GM18868 (cell line): ENCODE measurements at regions not wholly inside any gene's neighbourhood (a gene's known extent, or its start where the extent isn't known, plus 50 kb on each side); places are given as distances from the start of the nearest gene placed in this dataset.

Experiments
- ATAC-seq: cut with Tn5 transposase; IDR thresholded peaks from one replicate; pipeline ENCODE4 v1.9.1; 2021; ENCODE audit warnings: mild to moderate bottlenecking, moderate library complexity; ENCODE audit not compliant: unreplicated experiment

DNA sequence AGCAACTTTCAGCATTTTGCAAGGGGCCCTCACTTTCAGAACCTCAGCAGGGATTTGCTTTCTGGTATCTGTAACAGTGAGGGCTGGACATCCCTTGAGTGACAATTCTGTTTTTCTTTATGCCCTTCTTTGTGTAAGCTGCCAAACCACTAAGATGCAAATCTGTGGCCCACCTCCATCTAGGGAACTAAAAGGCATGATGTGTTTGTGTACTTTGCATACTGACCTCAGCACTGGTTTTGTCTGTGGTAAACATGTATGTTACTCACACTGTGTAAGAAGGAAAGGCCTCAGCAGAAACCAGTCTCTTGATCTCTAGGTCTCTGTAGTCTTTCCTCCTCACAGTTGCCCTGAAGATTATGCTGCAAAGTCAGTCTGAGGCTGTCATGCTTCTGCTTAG lies 396.6 kb upstream of the DYNLRB2 start:
- peak; percentile 80 for ATAC-seq

DNA sequence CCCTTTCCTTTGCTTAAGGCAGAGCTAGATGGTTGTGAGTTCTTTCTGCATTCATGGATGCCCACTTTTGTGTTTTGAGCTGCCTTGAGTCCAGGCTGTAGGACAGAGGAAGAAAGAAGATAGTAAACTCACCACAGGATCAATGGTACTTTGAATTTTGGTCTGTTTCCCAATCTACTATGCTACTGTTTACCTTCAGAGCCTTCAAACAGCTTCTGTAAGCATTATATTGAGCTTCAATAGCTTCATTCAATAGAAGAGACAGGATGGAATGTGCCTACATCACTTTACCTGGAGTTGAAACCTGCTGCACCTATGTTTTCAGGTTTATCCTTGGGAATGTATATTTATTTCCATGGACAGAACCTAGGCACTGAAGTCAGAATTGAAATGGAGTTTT lies 397.9 kb upstream of the DYNLRB2 start:
- ATAC-seq: no peak

DNA sequence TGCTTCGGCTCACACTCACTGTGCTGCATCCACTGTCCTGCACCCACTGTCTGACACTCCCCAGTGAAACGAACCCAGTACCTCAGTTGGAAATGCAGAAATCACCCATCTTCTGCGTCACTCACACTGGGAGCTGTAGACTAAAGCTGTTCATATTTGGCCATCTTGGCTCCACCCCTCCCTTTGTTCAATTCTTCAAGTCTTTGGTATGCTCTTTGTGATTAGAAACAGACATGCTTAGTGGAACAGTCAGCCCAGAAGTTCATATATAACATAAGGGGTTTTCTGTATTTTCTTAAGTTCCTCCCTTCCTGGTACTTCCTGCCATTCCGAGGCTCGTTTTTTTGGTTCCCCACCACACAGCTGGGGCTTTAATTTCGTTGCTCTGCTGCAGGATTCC lies 398.5 kb upstream of the DYNLRB2 start:
- ATAC-seq: no peak

DNA sequence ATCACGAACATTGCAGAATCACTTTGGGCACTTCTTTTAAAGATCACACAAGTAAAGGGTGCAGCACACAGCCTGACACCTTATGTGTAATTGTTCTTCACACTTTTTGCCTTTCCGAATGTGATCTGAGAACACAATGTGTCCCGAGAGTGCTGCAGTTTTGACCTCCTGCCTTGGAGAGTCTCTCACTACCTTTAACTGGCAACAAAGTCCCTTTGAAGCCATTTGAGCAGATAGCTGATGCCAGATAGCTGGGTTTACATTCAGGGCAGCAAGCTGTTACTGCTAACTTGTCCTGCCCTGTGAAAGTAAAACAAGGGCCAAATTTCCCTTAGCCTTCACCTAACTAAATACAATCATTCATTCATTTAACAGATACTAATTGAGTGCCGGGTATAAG lies 411.0 kb upstream of the DYNLRB2 start:
- no peak for ATAC-seq

DNA sequence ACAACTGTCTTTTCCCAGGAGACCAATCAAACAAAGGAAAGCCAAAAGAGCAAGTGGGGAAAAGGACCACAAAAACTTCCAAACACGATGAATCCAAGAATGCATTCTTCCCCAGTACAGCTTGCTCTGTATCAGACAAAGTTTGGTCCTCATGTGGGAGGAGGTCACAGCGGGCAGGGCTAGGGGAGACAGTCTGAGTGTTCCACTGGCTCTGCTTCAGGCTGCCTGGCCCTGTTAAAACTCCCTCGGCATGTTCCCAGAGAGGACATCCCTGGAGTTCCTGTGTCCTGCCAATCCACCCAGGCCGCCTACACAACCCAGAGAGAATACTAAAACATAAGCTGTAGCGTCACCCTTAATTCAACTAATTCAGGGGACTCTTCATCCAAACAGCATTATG lies 415.1 kb upstream of the DYNLRB2 start:
- ATAC-seq: no peak

DNA sequence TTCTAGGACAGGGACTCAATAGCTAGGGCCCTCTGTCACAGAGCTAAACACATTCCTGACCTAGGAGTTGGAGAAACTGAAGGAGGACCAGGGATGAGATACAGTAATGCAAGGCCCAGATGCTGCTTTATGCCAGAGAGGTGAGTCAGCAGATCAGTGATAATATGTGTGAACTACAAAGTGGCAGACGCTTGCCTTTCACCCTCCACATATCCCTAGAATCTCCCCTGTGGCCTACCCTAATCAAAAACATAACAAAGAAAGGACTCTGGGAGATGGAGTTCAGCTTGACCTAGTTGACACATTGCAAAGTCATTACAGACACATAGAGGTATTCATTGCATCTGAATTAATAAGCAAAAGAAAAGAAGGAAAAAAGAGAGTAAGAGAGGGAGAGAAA lies 417.6 kb upstream of the DYNLRB2 start:
- no peak for ATAC-seq

DNA sequence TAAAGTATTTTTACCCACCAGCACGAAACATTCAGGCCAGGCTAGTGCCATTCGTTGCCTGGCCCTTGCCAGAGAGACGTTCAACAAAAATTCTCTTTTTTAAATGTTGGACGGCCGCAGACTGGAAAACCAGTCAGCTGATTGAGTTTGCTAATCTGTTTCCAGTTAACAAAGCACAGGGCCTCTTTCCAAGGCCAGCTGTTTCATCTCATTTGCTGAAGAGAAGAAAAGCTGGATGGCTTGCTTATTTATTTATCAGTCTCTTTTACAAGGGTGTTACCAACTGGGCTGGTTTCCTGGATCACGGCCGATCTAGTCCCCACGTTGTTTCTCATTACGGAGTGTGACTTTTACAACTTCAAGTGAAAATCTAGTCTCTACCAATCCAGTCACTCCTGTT lies 418.7 kb upstream of the DYNLRB2 start:
- no peak for ATAC-seq

DNA sequence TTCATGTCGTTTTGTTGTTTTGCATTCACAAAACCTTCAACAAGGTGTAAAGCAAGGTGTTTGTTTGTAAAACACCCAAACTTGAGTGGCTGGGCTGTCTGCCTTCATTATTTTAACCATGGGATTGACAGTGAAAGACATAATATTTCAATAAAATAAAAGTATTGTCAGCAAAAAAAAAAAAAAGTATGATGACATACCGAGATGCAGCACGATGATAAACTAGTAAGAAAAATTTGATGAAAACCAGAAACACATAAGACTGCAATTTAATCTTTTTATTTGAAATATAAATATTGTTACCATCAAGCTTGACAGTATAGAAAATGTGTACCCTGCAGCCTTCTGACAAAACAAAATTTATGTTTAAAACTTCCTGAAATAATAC lies 419.3 kb upstream of the DYNLRB2 start:
- ATAC-seq: no peak

DNA sequence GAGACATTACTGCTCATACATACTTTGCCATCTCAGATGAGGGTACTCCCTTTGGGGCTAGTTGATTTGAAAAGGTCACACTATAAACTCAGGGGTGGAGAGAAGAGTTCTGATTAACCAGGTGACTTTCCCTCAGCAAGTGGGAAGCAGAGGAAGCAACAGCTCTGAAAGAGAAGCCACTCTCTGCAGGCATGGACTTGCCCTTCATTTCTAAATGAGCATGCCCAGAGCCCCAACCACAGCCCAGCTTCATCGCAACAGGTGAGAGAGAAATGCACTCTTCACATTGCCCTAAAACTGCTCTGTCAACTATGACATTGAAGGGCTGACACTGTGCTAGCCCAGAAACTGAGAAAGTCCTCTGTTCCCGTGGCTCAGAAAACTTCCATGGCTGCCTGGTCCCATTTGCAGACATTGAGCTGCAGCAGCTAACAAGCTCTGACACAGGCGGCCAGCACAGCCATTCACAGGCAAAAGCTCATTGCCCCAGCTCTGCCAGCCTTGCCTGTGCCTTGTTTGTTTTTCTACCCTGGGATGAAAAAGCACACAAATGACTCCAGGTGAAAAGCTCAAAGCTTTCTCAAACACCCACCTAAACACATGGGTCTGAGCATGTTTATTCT lies 419.8 kb upstream of the DYNLRB2 start:
- no peak for ATAC-seq

DNA sequence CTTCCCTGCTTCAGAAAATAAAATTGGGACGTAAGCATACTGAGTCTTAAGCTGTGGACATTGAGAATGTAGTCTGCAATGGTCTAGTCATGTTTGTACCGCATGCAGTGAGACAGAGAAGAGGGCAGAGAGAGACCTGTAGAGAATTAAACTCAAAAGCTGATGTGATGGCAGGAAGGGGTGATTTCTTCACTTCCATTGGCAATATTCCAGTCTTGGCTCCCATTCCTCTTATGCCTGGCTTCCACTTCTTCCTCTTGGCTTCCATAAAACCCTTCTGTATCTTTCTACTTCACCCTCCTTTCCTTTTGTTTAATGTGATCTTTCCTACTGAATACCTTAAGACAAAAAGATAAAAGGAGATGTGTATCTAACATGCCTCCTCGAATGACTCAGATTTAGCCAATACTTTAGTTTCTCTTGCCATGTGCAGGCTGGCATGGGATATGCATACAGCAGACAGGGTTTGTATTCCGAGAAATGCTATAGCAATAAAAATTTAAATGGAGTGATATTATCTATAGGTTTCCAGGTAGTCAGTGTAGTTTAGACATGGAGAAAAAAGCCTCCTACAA lies 423.1 kb upstream of the DYNLRB2 start:
- no peak for ATAC-seq

DNA sequence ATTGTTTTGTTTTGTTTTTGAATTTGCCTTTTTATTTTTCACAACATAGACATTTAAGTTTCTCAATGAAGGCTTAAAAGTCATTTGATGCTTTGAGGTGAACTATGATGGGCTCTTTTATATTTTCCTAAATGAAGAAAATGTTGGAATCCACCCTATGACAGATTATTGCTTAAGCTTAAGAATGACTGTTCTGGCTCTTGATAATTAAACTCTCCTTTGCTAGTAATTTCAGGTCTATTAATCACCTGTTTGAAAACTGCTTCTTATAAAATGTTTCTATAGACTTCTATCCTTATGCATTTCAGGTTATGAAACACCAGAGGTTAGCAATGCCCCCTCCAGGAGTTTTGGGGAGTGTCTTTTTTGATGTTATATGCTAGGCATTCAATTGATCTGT lies 424.1 kb upstream of the DYNLRB2 start:
- no peak for ATAC-seq

DNA sequence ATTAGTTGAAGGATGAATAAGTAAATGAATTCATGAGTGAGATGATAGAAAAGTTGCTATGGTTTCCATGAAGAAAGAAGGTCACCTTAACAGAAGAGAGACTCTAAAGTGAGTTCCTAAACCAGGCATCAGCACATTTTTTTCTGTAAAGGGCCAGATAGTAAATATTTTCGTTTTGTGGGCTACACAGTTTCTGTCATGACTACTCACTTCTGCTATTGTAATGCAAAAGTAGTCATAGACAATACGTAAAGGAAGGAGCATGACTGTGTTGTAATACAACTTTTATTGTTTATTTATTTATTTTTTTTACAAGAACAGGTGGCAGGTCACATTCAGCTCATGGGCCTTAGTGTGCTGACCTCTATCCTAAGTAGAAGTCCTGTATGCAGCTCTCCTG lies 426.1 kb upstream of the DYNLRB2 start:
- ATAC-seq: no peak

DNA sequence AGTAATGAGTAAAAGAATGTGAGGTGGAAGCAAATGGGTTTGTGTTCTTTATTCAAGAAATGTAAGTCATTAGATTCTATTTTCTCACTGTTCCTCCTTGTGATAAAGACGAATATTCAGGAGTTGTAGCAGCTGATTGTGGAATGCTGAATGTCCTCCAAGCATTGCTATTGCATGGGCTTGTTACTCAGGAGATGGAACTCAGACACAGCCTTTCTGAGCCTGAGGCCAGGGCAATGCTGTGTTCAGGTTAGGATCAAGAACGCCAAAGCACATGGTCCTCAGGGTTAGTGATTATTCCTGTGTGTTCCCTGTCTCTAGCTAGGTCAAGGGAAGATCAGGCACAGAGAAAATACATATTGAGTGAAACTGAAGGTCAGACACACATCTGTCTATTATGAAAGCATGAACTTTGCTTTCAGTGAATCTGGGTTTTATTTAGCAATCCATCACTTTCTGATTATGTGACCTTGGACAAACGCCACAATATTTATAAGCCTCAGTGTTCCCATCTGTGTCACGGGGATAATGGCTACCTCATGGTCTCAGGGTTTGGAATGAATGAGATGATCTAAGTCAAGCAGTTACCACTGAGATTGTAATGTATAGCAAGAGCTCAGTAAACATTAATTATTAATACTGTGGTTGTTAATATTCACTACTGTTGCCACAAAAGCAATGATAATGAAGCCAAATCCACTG lies 426.8 kb upstream of the DYNLRB2 start:
- ATAC-seq: no peak

DNA sequence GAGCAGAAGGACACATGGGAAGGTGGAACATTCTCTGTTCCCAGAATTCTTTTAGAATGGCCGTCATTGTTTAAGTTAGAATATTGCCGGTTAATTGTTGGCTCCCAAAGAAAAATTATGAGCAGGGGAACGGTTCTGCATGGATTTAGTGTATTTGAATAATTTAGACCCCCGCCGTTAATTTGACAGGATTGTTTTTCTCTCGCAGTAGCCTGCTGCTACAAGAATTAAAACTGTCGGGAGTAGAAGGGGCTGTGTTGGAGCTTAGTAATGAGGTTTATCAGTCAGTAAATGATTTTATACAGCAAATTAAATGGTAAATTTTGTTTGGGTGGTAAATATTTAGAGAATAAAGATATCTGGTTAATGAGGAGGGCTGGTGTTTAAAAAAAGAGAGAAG lies 431.2 kb upstream of the DYNLRB2 start:
- ATAC-seq: no peak

DNA sequence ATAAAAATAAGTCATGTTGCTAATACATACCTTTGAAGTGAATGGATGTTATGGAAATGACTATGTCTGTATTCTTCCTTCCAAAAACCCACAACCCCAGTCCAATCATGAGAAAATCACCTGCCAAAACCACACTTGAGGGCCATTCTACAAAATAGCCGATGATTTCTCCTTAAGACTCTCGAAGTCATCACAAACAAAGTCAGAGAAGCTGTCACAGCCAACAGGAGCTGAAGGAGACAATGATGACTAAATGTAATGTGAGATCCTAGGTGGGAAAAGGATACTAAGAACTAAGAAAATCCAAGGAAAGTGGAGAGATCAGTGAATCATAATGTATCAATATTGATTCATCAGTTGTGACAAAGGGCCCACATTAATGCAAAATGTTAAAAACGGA lies 432.9 kb upstream of the DYNLRB2 start:
- no peak for ATAC-seq

DNA sequence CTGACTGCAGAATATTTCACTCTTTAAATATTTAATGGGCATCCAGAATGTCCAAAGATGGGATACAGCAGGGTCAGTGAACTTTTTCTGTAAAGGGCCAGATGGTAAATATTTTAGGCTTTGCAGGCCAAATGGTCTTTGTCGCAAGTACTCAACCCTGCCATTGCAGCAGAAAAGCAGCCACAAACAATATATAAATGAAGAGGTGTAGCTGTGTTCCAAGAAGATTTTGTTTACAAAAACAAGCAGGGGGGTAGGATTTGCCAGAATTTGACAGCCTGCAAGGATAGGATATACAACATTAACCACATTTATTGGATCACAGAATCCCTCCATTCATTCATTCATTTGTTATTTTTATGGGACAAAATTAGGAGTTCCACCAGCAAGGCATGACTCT lies 435.0 kb upstream of the DYNLRB2 start:
- ATAC-seq: no peak

DNA sequence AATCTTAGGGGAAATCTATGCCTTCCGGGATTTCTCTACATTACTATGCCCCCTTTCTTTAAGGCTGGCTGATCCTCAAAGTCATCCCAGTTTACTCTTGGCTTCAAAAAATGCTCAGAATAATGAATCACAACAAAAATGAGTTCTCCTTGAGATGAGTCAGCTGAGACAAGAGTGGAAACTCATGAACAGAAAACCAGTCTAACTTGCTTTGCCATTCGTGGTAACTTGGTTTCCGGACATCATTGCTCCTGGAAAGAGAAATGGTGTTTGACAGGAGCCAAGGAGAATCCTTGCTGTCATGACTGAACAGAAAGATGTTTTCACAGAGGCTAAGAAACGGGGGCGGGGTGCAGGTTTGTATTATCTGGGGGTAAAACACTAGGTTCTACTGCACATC lies 435.6 kb upstream of the DYNLRB2 start:
- ATAC-seq: no peak

DNA sequence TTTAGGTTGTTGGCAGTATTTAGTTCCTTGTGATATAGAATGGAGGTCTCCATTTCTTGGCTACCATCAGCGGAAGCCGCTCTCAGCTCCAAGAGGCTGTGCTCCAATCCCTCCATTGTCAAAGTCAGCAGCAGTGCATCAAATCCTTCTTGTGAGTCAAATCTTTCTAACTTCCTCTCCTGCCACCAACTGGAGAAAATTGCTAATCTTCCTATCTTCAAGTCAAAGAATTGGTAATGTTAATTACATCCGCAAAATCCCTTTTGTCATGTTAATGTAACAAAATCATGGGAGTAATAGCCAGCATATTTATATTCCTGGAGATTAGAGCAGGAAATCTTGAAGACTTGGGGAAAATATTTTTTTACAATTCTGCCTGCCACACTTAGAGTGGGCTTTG lies 436.4 kb upstream of the DYNLRB2 start:
- no peak for ATAC-seq

DNA sequence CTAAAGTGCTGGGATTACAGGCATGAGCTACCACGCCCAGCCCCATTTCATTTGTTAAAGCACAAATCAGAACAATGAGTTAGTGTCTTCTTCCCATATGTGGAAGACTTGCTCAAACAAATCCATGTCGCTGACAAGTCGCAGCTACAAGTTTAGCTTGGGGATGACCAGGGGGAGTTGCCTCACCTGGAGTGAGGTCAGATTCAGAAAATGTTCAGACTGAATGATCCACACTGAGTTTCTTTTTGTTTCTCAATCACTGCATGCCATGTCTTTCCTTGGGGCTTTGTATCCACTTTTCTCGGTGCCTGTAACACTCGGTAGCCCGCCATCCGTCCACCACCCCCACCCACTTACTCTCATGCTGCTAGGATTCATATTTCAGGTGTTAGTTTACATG lies 437.3 kb upstream of the DYNLRB2 start:
- no peak for ATAC-seq

DNA sequence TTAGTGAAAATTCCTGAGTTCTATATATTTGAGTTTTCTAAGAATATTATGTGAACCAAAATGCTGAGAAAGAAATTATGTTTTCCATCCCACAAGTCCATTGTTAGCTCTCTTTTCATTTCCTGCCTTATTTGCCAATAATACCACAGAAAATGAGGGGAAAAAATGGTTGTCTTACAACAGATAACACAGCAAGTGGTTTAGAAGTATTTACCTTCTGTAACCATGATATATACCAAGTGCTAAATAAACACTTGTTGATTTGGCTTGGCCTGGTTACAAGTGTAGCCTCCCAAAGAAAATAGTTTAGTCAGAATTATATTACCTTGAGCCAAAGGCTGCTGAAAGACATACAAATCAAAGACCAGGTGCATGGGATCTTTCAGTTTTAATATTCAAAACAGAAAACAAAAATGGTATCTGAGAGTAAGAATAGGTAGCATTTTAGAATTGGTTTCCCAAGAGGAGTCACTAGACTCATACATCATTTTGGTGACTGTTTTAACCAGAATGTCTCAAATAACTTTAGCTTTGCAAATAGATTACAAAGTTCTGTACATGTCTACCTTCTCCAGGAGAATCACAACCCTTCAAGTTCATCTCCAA lies 439.8 kb upstream of the DYNLRB2 start:
- ATAC-seq: no peak

DNA sequence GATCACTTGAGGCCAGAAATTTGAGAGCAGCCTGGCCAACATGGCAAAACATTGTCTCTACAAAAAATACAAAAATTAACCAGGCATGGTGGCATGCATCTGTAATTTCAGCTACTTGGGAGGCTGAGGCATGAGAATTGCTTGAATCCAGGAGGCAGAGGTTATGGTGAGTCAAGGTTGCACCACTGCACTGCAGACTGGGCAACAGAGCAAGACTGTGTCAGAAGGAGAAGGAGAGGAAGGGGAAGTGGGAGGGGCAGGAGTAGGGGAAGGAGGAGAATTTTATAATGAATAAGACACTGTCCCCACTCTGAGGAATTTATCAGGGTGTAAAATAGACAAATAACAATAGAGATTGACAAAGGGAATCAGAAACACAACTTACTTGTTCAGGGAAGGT lies 440.6 kb upstream of the DYNLRB2 start:
- ATAC-seq: no peak

DNA sequence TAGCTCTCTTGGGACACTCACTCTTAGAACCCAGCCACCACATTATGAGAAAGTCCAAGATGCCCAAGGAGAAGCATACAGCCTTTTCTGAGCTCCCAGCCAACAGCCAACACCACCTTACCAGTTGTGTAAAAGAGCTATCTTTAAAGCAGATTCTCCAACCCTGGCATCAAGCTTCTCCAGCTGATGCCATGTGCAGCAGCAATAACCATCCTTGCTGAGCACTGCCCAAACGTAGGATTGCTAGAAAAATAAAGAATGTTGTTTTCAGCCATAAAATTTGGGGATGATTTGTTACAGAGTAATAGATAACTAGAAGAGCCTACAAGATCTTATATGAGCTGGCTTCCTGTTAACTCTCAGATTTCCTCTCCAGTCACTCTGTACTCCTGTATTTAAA lies 443.7 kb upstream of the DYNLRB2 start:
- no peak for ATAC-seq
